Left lobe of liver (tissue), 2 donors: ENCODE measurements at regions not wholly inside any gene's neighbourhood (a gene's known extent, or its start where the extent isn't known, plus 50 kb on each side); places are given as distances from the start of the nearest gene placed in this dataset.

Source experiments
- ATAC-seq: fragments of 200-7000 bp; cut with Tn5 transposase; one replicate; pipeline ENCODE4 v1.9.1; 2020; ENCODE audit warnings: mild to moderate bottlenecking, moderate library complexity
- DNase-seq: peaks from one replicate; pipeline ENCODE4 v3.0.0-alpha.2; 2020; ENCODE audit warnings: low spot score
- donor health status: DM: no; HTN: no; CAD: no; lungs with moderate emphysema.
- donor health status: DM: no; HTN: yes; CAD: no.

- ATAC-seq (peak; percentile 92), DNase-seq (peak; percentile 57)
These were observed 266.5 kb downstream of the HRH4 start for GRCh38 chr18:24726727-24727492.

- DNase-seq (no peak), ATAC-seq (no peak)
These were observed 267.2 kb downstream of the HRH4 start for GRCh38 chr18:24727685-24728084.

- no peak for ATAC-seq
- no peak for DNase-seq
These were observed 270.7 kb downstream of the HRH4 start for GRCh38 chr18:24731158-24731557.

GRCh38 chr18:24731981-24732380, 271.5 kb downstream of the HRH4 start:
- DNase-seq (no peak), ATAC-seq (no peak)

- ATAC-seq (peak; percentile 50), DNase-seq (no peak)
These were observed 273.6 kb downstream of the HRH4 start for GRCh38 chr18:24734058-24734457.

GRCh38 chr18:24735624-24736231, 275.3 kb downstream of the HRH4 start:
- no peak for ATAC-seq
- no peak for DNase-seq

- no peak for ATAC-seq
- no peak for DNase-seq
These were observed 276.4 kb downstream of the HRH4 start for GRCh38 chr18:24736662-24737330.

GRCh38 chr18:24740829-24741228, 280.4 kb downstream of the HRH4 start:
- no peak for ATAC-seq
- DNase-seq: no peak

- no peak for ATAC-seq
- DNase-seq: no peak
These were observed 280.9 kb downstream of the HRH4 start for GRCh38 chr18:24741321-24741720.

- no peak for DNase-seq
- ATAC-seq: no peak
These were observed 281.7 kb downstream of the HRH4 start for GRCh38 chr18:24741965-24742724.

GRCh38 chr18:24754583-24755253, 294.3 kb downstream of the HRH4 start:
- no peak for ATAC-seq

GRCh38 chr18:24756385-24756784, 295.9 kb downstream of the HRH4 start:
- ATAC-seq (no peak), DNase-seq (no peak)

More at GRCh38 chr18:24754583-24755253, 294.3 kb downstream of the HRH4 start:
- no peak for DNase-seq

- ATAC-seq (no peak), DNase-seq (no peak)
These were observed 296.7 kb downstream of the HRH4 start for GRCh38 chr18:24757134-24757533.

GRCh38 chr18:24761765-24762164, 301.3 kb downstream of the HRH4 start:
- DNase-seq: no peak

GRCh38 chr18:24762511-24762910, 302.1 kb downstream of the HRH4 start:
- DNase-seq (no peak), ATAC-seq (no peak)

More at GRCh38 chr18:24761765-24762164, 301.3 kb downstream of the HRH4 start:
- no peak for ATAC-seq

GRCh38 chr18:24763765-24764513, 303.5 kb downstream of the HRH4 start:
- ATAC-seq: no peak
- DNase-seq: no peak

GRCh38 chr18:24764766-24765165, 304.3 kb downstream of the HRH4 start:
- no peak for ATAC-seq
- no peak for DNase-seq

- no peak for ATAC-seq
These were observed 305.9 kb downstream of the HRH4 start for GRCh38 chr18:24766376-24766775.

GRCh38 chr18:24770311-24771024, 310.0 kb downstream of the HRH4 start:
- ATAC-seq (no peak), DNase-seq (no peak)

More at GRCh38 chr18:24766376-24766775, 305.9 kb downstream of the HRH4 start:
- no peak for DNase-seq
